GM12864 (cell line): ENCODE measurements at regions not wholly inside any gene's neighbourhood (a gene's known extent, or its start where the extent isn't known, plus 50 kb on each side); places are given as distances from the start of the nearest gene placed in this dataset.
"Not testable (repeated sequence)": the region's sequence is repeated elsewhere in the genome, so short reads cannot be mapped to it uniquely, and the experiment has no call there.

Source experiments
- DNase-seq: peaks from one replicate; pipeline ENCODE4 v3.0.0-alpha.2; 2011; ENCODE audit warnings: low read depth
- H3K4me3 ChIP-seq: 2 replicates; pipeline ENCODE4 v1.5.1; 2011; ENCODE audit warnings: mild to moderate bottlenecking, low read depth, low read length, control low read depth
- CTCF ChIP-seq: IDR thresholded peaks from 2 replicates; pipeline ENCODE4 v1.5.1; 2011; ENCODE audit warnings: low read depth, mild to moderate bottlenecking, moderate library complexity, low read length, control low read depth, inconsistent platforms; ENCODE audit errors: missing control alignments

- no peak for TF ChIP-seq CTCF
- H3K4me3 ChIP-seq: no peak overlapping the region
- DNase-seq: no peak
These were observed 760.8 kb upstream of the SEMA6D start for GRCh38 chr15:46956456-46956855.

DNA sequence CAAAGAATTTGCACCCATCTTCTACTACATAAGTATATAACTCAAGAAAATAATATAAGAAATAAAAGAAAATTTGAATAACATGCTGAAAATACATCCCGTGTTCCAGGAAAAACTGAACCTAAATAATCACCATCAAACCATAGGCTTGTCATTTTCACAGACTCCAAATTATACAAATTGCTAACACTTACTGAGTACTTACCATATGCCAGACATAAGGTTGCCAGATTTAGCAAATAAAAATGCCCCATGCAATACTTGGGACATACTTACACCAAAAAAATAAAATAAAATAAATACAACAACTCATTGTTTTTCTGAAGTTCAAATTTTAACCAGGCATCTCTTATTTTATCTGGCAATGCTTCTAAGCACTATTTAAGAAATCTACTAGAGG, 760.4 kb upstream of the SEMA6D start:
- no peak for TF ChIP-seq CTCF
- H3K4me3 ChIP-seq: no peak overlapping the region
- no peak for DNase-seq

GRCh38 chr15:46960581-46960980, 756.7 kb upstream of the SEMA6D start:
- no peak for TF ChIP-seq CTCF
- no peak overlapping the region for H3K4me3 ChIP-seq
- DNase-seq: no peak

DNA sequence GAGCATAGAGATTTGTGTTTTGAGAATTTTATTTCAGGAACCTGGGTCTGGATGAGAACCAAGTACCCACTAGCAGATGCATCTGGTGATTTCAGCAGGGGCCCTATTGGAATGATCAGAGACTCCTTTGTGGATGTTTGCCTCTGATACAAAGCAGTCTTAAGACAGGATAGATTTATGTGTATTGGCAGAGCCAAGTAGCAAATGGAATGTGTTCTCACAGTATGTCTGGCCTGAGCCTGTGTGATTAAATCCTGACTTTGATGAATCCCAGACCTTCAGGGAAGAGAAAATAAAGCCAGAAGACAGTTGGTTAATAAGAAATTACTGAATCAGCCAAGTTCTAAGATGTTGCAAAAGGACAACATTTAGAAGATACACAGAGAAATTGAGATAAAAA, 755.5 kb upstream of the SEMA6D start:
- TF ChIP-seq CTCF: no peak

GRCh38 chr15:46988055-46988454, 729.2 kb upstream of the SEMA6D start:
- not testable (repeated sequence) for DNase-seq, H3K4me3 ChIP-seq

More for the DNA sequence above, 755.5 kb upstream of the SEMA6D start:
- DNase-seq: no peak
- no peak overlapping the region for H3K4me3 ChIP-seq

DNA sequence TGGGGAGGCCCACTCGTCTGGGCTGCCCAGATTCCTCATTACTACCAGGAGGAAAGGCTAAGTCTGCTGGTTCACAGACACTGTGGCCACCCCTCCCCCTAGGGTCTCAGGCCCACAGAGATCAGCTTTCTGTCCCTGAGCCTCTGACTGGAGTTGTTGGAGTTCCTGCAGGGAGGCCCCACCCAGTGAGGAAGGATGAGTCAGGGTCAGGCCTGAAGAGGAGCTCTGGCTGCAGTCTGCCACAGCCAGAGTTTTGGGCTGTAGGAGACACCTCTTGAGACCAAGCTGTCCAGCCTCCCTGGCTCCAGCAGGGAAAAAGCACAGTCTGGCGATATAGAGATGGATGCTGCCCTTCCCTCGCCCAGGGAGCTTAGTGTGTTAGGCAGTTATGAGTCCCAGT, 720.9 kb upstream of the SEMA6D start:
- H3K4me3 ChIP-seq: no peak overlapping the region
- DNase-seq: no peak
- no peak for TF ChIP-seq CTCF

- no peak overlapping the region for H3K4me3 ChIP-seq
- DNase-seq: no peak
- no peak for TF ChIP-seq CTCF
These were observed 719.8 kb upstream of the SEMA6D start for GRCh38 chr15:46997501-46997900.

DNA sequence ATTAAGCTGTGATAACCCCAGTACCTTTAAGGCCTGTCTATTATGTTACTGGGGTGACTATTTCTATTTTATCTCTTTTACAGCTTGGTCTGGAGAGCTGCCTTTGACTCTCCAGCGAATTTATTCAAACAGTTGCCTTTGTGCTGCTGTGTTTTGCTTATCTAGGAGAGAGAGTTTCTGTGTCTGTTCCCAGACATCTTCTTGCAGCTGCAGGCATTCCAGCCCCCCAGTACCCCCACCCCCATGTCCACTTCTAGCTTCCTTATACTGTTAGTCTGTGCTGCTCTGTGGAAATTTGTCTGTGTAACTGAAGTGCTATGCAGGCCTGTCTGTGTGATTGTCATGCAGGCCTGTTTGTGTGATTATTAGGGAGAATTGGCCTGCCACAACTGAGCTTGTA, 713.7 kb upstream of the SEMA6D start:
- DNase-seq: no peak
- no peak for TF ChIP-seq CTCF
- H3K4me3 ChIP-seq: no peak overlapping the region
